ENCODE measurements at regions not wholly inside any gene's neighbourhood (a gene's known extent, or its start where the extent isn't known, plus 50 kb on each side); places are given as distances from the start of the nearest gene placed in this dataset.
"Not testable (repeated sequence)": the region's sequence is repeated elsewhere in the genome, so short reads cannot be mapped to it uniquely, and the experiment has no call there.

DNA sequence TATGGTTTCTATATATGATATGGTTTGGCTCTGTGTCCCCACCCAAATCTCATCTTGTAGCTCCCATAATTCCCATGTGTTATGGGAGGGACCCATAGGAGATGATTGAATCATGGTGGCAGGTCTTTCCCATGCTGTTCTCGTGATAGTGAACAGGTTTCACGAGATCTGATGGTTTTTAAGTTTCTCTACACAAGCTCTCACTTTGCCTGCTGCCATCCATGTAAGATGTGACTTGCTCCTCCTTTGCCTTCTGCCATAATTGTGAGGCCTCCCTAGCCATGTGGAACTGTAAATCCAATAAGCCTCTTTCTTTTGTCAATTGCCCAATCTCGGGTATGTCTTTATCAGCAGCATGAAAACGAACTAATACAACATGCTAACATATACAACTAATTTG is 252.2 kb upstream of the NRIP1 start:
- H3K56ac ChIP-seq (ENCODE audit: extremely low read depth, insufficient read depth, low read length); H3K4me1 ChIP-seq (ENCODE audit: control insufficient read depth, insufficient read depth, low read length); H2AK5ac ChIP-seq (ENCODE audit: low read depth, low read length); intact Hi-C loops (cut with micrococcal nuclease); H2BK5ac ChIP-seq (ENCODE audit: low read depth, low read length, poor library complexity, severe bottlenecking); H4K20me1 ChIP-seq (ENCODE audit: insufficient read depth, low read length); H3K4me3 ChIP-seq (ENCODE audit: insufficient read depth, low read depth, low read length); in situ Hi-C loops (cut with MboI; ENCODE audit: low sequenced_read_pairs); H2BK120ac ChIP-seq (ENCODE audit: low read depth, low read length); H3K9me1 ChIP-seq (ENCODE audit: insufficient read depth, low read length); H3K79me1 ChIP-seq (ENCODE audit: low read depth in 1 of 2, low read length in 2 of 2); H4K91ac ChIP-seq (ENCODE audit: insufficient read depth, low read depth, low read length); H3K4me2 ChIP-seq (ENCODE audit: low read depth, low read length); H3K9me3 ChIP-seq (ENCODE audit: control insufficient read depth, insufficient read depth, low read length); DNase-seq; POLR2A ChIA-PET (ENCODE audit: unreplicated experiment); H3K18ac ChIP-seq (ENCODE audit: low read depth, low read length); H2AFZ ChIP-seq (replicated peaks; ENCODE audit: low read length, poor library complexity); H2AK9ac ChIP-seq (replicated peaks; ENCODE audit: low read depth, low read length, poor library complexity); H3K36me3 ChIP-seq (ENCODE audit: control insufficient read depth, insufficient read depth, low read length); H2BK20ac ChIP-seq (ENCODE audit: low read depth, low read length); H4K5ac ChIP-seq (ENCODE audit: low read depth, low read length); CTCF ChIA-PET; dilution Hi-C loops (cut with HindIII; ENCODE audit: low sequenced_read_pairs, unreplicated experiment); H2BK15ac ChIP-seq (ENCODE audit: low read depth, low read length); H3K4ac ChIP-seq (ENCODE audit: low read depth, low read length); H3K9ac ChIP-seq (ENCODE audit: low read depth, low read length); H3K14ac ChIP-seq (replicated peaks; ENCODE audit: low read depth, low read length); H3K23ac ChIP-seq (ENCODE audit: low read depth, low read length); H4K8ac ChIP-seq (ENCODE audit: low read depth in 2 of 2, low read length in 2 of 2); H3K27me3 ChIP-seq (ENCODE audit: control insufficient read depth, insufficient read depth, low read length); BruUV-seq (replicated peaks); H3K27ac ChIP-seq (ENCODE audit: insufficient read depth, low read length); ATAC-seq (ENCODE audit: low read depth): not testable (repeated sequence)
- WGBS, 2 experiments (ENCODE audit: extremely low coverage in 2 of 2, insufficient read length in 1 of 2) = 10% methylated on average over 2 of the region's 4 CpGs; no CpG with 5 or more reads in 1 of the 2 experiments

Data from IMR-90 (cell line).